ENCODE measurements at regions not wholly inside any gene's neighbourhood (a gene's known extent, or its start where the extent isn't known, plus 50 kb on each side); places are given as distances from the start of the nearest gene placed in this dataset.

DNA sequence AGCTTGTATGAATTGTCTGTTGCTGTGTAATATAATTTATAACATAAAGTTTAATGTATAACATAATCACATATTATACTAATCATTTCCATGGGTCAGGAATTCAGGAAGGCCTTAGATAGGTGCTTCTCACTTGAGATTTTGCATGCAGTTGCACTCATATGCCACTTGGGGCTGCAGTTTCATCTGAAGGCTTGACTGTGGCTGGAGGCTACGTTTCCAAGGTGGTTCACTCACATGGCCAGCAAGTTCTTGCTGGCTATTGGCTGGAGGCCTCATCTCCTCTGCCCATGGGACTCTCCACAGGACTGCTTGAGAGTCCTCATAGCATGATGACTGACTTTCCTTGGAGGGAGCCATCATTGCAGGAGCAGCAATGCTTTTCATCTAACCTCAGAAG lies 53.4 kb upstream of the STX18 start:
- TF ChIP-seq, protein P1, sequence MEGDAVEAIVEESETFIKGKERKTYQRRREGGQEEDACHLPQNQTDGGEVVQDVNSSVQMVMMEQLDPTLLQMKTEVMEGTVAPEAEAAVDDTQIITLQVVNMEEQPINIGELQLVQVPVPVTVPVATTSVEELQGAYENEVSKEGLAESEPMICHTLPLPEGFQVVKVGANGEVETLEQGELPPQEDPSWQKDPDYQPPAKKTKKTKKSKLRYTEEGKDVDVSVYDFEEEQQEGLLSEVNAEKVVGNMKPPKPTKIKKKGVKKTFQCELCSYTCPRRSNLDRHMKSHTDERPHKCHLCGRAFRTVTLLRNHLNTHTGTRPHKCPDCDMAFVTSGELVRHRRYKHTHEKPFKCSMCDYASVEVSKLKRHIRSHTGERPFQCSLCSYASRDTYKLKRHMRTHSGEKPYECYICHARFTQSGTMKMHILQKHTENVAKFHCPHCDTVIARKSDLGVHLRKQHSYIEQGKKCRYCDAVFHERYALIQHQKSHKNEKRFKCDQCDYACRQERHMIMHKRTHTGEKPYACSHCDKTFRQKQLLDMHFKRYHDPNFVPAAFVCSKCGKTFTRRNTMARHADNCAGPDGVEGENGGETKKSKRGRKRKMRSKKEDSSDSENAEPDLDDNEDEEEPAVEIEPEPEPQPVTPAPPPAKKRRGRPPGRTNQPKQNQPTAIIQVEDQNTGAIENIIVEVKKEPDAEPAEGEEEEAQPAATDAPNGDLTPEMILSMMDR (IDR thresholded peaks at IDR 0.05; ENCODE audit: insufficient read depth, low read depth, low read length, missing control alignments): no peak
- H3K4me3 ChIP-seq (ENCODE audit: low read depth, low read length): no peak overlapping the region
- no peak for DNase-seq (ENCODE audit: low read depth)

DNA sequence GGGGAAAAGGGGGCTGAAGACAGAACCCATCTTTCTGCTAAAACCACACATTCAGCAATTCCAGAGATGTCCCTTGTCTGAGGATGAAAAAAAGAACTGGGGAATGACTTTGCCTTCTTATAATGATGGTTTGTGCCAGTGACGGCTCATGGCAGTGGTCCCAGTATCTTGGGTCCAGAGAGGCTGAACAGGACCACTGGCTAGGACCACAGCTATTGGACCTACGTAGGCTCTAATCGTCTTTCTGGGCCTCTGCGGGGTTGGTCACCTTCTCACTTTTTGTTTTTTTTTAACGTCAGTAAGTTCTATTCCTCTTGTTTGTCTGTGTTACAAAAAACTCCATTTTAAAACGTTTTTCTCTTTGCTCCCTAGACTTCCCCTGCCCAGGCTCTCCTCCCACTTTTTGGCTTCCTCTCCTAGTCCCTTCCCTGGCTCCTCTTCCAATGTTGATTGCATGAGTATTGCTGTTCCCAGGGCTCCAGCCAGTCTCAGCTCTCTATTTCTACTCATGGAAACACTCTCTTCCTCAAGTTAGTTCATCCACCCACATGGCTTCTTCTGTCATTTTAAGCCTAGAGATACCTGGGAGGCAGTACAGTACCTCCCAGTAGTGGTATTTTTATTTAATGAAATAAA lies 52.6 kb upstream of the STX18 start:
- TF ChIP-seq, protein P1 (IDR thresholded peaks at IDR 0.05; ENCODE audit: insufficient read depth, low read depth, low read length, missing control alignments): no peak
- H3K4me3 ChIP-seq (ENCODE audit: low read depth, low read length): no peak overlapping the region
- no peak for DNase-seq (ENCODE audit: low read depth)

DNA sequence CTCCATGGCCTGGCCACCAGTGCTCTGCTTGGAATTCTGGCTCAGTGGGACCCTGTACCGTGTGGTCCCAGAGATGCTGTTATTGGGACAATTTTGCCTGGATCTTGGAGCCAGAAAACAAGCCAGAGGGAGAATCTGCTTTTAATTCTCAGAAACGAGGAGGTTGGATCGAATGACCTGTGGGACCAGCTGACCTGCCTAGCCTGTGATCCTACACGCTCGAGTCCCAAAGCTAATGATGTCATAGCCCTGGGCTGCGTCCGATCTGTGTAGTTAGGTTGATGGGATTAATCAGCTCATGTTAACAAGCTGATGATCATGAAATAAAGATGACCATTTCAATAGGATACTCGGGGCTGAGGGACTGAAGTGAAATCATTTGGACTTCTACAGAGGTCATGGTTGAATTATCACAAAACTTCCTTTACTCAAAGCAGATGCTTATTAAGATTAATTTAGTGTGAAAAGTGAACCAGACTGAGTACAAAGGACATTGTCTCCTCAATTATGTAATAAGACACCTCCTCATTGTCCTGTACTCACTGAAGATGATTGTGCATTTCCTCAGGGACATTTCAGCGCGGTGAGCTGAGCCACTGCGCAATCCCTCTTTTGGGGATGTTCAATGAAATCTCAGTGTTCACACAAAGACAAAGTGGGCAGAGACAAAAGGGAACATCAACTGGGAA lies 51.9 kb upstream of the STX18 start:
- DNase-seq (ENCODE audit: low read depth): no peak
- no peak overlapping the region for H3K4me3 ChIP-seq (ENCODE audit: low read depth, low read length)
- TF ChIP-seq, protein P1 (IDR thresholded peaks at IDR 0.05; ENCODE audit: insufficient read depth, low read depth, low read length, missing control alignments): no peak

GRCh38 chr4:4592414-4592813 lies 50.6 kb upstream of the STX18 start:
- no peak overlapping the region for H3K4me3 ChIP-seq (ENCODE audit: low read depth, low read length)
- TF ChIP-seq, protein P1 (IDR thresholded peaks at IDR 0.05; ENCODE audit: insufficient read depth, low read depth, low read length, missing control alignments): no peak

More at GRCh38 chr4:4592414-4592813, 50.6 kb upstream of the STX18 start:
- no peak for DNase-seq (ENCODE audit: low read depth)
